ENCODE measurements at regions not wholly inside any gene's neighbourhood (a gene's known extent, or its start where the extent isn't known, plus 50 kb on each side); places are given as distances from the start of the nearest gene placed in this dataset.

GRCh38 chr2:8587920-8588830, 93.7 kb upstream of the ID2 start:
- Mint-ChIP-seq H3K4me3 (no peak overlapping the region), H3K4me1 (peaks cover 32% of the 10 kb centered on the region), H3K27ac (peak overlapping the region; percentile 9), H3K27me3 (ENCODE audit: insufficient read depth, low read depth) (peaks cover 11% of the 10 kb centered on the region), H3K36me3 (no peaks in the 10 kb centered on the region), H3K9me3 (no peaks in the 10 kb centered on the region)
- Histone ChIP-seq H3K9me3 (ENCODE audit: low read depth) (no peaks in the 10 kb centered on the region), H4K20me1 (ENCODE audit: low read depth) (no peaks in the 10 kb centered on the region), H3K4me3 (no peak overlapping the region), H2AFZ (replicated peaks) (no peak overlapping the region), H3K9ac (no peak overlapping the region), H3K79me2 (ENCODE audit: low read depth) (no peaks in the 10 kb centered on the region), H3K4me2 (no peak overlapping the region), H3F3A (ENCODE audit: low read depth) (peaks cover 13% of the 10 kb centered on the region), H3K27ac (no peak overlapping the region), H3K27me3 (peaks cover 27% of the 10 kb centered on the region), H3K4me1 (no peaks in the 10 kb centered on the region), H3K36me3 (no peaks in the 10 kb centered on the region)
- TF ChIP-seq EZH2 (IDR thresholded peaks at IDR 0.05) (no peak), CTCF (IDR thresholded peaks at IDR 0.05) (no peak), EZH2phosphoT487 (IDR thresholded peaks at IDR 0.05) (no peak)
- DNase-seq (ENCODE audit: low spot score): no peak

- Mint-ChIP-seq H3K4me1 (peaks cover 32% of the 10 kb centered on the region), H3K27ac (peak overlapping the region; percentile 9), H3K9me3 (peaks cover under 1% of the 10 kb centered on the region), H3K4me3 (no peak overlapping the region), H3K27me3 (ENCODE audit: insufficient read depth, low read depth) (peaks cover 16% of the 10 kb centered on the region), H3K36me3 (peaks cover 2% of the 10 kb centered on the region)
- H3K9me3 ChIP-seq (ENCODE audit: low read depth): no peaks in the 10 kb centered on the region
- no peak for TF ChIP-seq CTCF (IDR thresholded peaks at IDR 0.05)
- TF ChIP-seq EZH2phosphoT487 (IDR thresholded peaks at IDR 0.05): no peak
- no peak for TF ChIP-seq EZH2 (IDR thresholded peaks at IDR 0.05)
- no peaks in the 10 kb centered on the region for H4K20me1 ChIP-seq (ENCODE audit: low read depth)
- DNase-seq (ENCODE audit: low spot score): no peak
- H3F3A ChIP-seq (ENCODE audit: low read depth): peaks cover 8% of the 10 kb centered on the region
- no peak overlapping the region for H3K9ac ChIP-seq
- H3K27me3 ChIP-seq: peaks cover 21% of the 10 kb centered on the region
- no peaks in the 10 kb centered on the region for H3K79me2 ChIP-seq (ENCODE audit: low read depth)
- H3K4me1 ChIP-seq: no peaks in the 10 kb centered on the region
- no peaks in the 10 kb centered on the region for H3K36me3 ChIP-seq
- no peak overlapping the region for H3K4me3 ChIP-seq
- H3K4me2 ChIP-seq: no peak overlapping the region
- no peak overlapping the region for H2AFZ ChIP-seq (replicated peaks)
- H3K27ac ChIP-seq: no peak overlapping the region
Measured at GRCh38 chr2:8588831-8589191, 93.0 kb upstream of the ID2 start.

GRCh38 chr2:8589721-8590120, 92.1 kb upstream of the ID2 start:
- TF ChIP-seq EZH2phosphoT487 (IDR thresholded peaks at IDR 0.05) (no peak), EZH2 (IDR thresholded peaks at IDR 0.05) (no peak), CTCF (IDR thresholded peaks at IDR 0.05) (no peak)
- peaks cover 3% of the 10 kb centered on the region for H3K9me3 Mint-ChIP-seq
- Histone ChIP-seq H3K9ac (no peak overlapping the region), H3K4me2 (no peak overlapping the region), H2AFZ (replicated peaks) (no peak overlapping the region), H3K4me1 (no peaks in the 10 kb centered on the region), H3K27me3 (peaks cover 12% of the 10 kb centered on the region), H3K9me3 (ENCODE audit: low read depth) (no peaks in the 10 kb centered on the region), H3K4me3 (no peak overlapping the region), H4K20me1 (ENCODE audit: low read depth) (no peaks in the 10 kb centered on the region), H3K79me2 (ENCODE audit: low read depth) (no peaks in the 10 kb centered on the region), H3F3A (ENCODE audit: low read depth) (peaks cover under 1% of the 10 kb centered on the region), H3K36me3 (no peaks in the 10 kb centered on the region), H3K27ac (no peak overlapping the region)
- H3K36me3 Mint-ChIP-seq: peaks cover 2% of the 10 kb centered on the region
- no peak for DNase-seq (ENCODE audit: low spot score)
- no peak overlapping the region for H3K4me3 Mint-ChIP-seq
- no peak overlapping the region for H3K27ac Mint-ChIP-seq
- peaks cover 17% of the 10 kb centered on the region for H3K27me3 Mint-ChIP-seq (ENCODE audit: insufficient read depth, low read depth)
- peaks cover 32% of the 10 kb centered on the region for H3K4me1 Mint-ChIP-seq
